Epithelial cell of esophagus (primary cell): ENCODE measurements at regions not wholly inside any gene's neighbourhood (a gene's known extent, or its start where the extent isn't known, plus 50 kb on each side); places are given as distances from the start of the nearest gene placed in this dataset.

Experiments used
- DNase-seq: peaks from one replicate; pipeline ENCODE4 v3.0.0; 2010; ENCODE audit warnings: low read depth
- H3K4me3 ChIP-seq: 2 replicates; pipeline ENCODE4 v1.5.1; 2011; ENCODE audit warnings: mild to moderate bottlenecking, low read length, control low read depth
- TF ChIP-seq, protein P1 (sequence below): IDR thresholded peaks from 2 replicates; pipeline ENCODE4 v1.5.1; 2011; ENCODE audit warnings: low read depth, mild to moderate bottlenecking, low read length, control low read depth, inconsistent platforms; ENCODE audit not compliant: insufficient read depth; ENCODE audit errors: missing control alignments

DNA sequence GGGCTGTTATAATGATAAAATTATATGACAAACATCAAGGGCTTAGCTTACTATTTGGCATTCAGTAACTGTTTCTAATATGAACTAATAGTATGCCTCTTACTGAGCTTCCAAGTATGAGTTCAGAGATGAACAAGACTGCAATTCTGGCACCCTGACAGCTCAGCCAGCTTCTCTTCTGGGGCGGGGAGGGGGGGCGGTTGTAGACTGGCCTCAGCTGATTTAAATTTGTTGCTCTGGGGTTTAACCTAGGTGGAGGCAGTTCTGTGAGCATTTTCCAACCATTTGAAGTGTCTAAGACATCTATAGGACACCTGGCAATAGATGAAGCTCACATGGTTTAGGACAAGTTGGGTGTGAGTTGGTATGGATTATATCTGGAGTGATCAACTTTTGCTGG, 401.9 kb downstream of the QKI start:
- H3K4me3 ChIP-seq: no peak overlapping the region
- DNase-seq: no peak
- TF ChIP-seq, protein P1, sequence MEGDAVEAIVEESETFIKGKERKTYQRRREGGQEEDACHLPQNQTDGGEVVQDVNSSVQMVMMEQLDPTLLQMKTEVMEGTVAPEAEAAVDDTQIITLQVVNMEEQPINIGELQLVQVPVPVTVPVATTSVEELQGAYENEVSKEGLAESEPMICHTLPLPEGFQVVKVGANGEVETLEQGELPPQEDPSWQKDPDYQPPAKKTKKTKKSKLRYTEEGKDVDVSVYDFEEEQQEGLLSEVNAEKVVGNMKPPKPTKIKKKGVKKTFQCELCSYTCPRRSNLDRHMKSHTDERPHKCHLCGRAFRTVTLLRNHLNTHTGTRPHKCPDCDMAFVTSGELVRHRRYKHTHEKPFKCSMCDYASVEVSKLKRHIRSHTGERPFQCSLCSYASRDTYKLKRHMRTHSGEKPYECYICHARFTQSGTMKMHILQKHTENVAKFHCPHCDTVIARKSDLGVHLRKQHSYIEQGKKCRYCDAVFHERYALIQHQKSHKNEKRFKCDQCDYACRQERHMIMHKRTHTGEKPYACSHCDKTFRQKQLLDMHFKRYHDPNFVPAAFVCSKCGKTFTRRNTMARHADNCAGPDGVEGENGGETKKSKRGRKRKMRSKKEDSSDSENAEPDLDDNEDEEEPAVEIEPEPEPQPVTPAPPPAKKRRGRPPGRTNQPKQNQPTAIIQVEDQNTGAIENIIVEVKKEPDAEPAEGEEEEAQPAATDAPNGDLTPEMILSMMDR: no peak

DNA sequence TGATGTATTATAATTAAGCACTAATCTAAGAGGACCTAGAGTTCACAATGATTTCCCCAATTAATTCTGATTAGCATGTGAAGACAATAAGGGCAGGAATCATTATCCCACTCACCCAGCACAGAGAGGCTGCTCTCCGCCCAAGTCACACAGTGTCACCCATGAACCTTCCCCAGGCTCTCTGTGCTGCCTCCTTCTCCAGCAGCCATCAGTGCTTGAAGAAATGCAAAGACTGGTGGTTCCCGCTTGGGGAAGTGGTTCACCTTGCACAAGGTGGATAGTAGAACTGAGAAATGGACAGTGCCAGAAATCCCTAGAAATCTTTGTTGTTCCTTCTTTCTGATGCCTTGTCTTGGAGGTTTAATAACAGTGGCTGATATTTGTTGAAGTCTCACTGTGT, 401.3 kb downstream of the QKI start:
- no peak for DNase-seq
- no peak overlapping the region for H3K4me3 ChIP-seq
- TF ChIP-seq, protein P1: no peak

DNA sequence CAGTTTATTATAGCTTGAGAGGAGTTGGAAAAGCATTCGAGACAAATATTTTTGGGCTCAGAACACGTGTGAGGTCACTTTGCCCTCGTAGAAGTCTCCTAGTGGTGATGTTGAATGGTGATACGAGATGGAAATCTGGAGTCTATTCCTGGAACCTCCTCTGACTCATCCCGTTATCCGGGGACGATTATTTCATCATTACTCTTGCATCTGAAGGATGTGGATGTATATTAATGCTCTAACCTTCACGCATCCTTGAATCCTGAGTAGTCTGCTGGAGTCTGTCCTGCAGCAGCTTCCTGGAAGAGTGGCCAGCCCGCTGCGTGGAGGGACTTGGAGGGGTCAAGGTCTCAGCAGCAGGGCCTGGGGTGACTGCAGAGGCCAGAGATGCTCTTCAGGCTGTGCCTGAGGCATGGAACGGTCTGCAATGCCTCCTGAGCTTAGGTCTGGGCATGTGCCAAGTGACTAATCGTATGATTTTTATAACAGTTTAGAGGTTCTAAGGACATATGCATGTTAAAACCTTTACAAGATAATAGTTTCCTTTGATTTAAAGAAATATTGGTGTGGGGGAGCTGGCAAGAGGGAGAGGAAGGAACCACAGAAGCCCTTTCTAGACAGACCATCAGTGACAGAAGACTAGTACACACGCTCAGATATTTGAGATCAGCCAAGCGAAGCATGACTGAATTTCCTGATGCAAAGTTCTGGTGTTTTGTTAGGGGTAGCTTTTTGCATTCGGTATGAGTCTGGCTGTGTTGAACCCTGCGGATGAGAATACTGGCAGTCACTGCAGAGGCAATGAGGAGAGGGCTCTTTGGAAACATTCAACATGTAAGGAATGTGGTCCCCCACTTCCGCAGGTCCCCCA, 400.2 kb downstream of the QKI start:
- DNase-seq: no peak

DNA sequence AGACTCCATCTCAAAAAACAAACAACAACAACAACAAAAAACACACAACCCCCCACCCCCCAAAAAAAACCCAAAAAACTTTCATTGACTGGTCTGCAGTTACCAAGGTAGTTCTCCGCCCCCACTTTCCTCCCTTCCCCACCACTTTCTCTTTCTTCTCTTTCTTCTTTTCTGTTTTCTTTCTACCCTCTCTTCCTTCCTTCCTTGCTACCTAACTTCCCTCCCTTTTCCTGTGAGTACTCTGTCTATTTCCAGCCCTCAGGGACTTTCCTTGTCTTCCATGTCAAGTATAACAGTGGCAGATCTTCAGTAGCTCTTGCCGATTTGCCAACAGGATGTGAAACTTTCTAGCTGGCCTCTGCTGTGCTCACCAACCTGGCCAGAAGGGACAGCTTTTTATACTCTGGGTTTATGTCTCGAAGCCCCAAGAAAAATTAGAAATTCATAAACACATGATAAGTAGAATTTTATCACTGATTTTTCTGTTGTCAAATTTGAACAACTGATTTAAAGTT, 399.5 kb downstream of the QKI start:
- H3K4me3 ChIP-seq: no peak overlapping the region
- TF ChIP-seq, protein P1: no peak
- DNase-seq: no peak

More for the DNA sequence above, 400.2 kb downstream of the QKI start:
- no peak overlapping the region for H3K4me3 ChIP-seq
- TF ChIP-seq, protein P1: no peak

DNA sequence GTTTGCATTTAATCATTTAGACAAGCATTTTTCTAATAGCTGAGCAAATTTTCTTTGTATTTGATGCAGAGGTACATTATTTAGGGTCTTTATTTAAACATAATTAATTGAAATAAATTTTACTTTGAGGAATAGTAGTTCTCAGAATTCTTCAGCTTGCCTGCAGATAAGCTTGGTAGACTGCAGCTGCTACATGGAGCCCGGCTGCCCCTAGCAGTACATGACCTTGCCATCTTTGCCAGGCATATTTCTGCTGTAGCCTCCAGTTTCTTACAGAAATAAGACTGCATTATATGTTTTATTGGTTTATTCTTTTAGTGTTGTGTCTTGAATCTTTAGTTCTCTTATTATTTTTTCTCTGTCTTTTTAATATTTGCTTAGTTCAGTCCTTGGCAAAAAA, 396.8 kb downstream of the QKI start:
- DNase-seq: no peak
- no peak overlapping the region for H3K4me3 ChIP-seq
- TF ChIP-seq, protein P1: no peak

DNA sequence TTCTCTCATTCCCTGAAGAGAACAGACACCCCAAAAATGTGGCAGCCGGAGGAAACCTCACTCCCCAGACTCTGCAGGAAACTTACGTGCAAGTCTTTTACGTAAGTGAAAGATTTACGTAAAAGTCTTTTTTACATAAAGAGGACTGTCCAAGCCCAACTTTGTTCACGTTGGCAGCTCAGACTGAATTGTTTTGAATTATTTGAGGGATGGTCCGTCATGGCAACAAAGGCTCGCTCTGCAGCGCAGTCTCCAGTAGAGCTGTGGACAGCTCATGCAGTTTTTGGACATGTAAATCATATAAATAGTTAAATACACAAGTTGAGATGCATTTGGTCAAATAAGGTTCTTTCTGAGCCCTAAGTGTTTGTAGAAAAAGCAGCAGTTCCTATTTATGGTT, 394.8 kb downstream of the QKI start:
- TF ChIP-seq, protein P1: no peak
- H3K4me3 ChIP-seq: no peak overlapping the region
- DNase-seq: no peak
